KG1 (cell line): ENCODE measurements at regions not wholly inside any gene's neighbourhood (a gene's known extent, or its start where the extent isn't known, plus 50 kb on each side); places are given as distances from the start of the nearest gene placed in this dataset.

Experiments
- DNase-seq: peaks from one replicate; lab custom pipeline; 2025; lab: John Stamatoyannopoulos, UW

GRCh38 chr18:78677483-78678317 lies 301.9 kb upstream of the SALL3 start:
- DNase-seq, result no peak

GRCh38 chr18:78678318-78678695 lies 301.3 kb upstream of the SALL3 start:
- DNase-seq, result no peak

- DNase-seq, result no peak
These were observed 300.6 kb upstream of the SALL3 start for GRCh38 chr18:78679031-78679430.

GRCh38 chr18:78679613-78680260 lies 299.9 kb upstream of the SALL3 start:
- DNase-seq, result no peak

GRCh38 chr18:78681396-78681795 lies 298.2 kb upstream of the SALL3 start:
- no peak for DNase-seq

- DNase-seq, result no peak
These were observed 297.7 kb upstream of the SALL3 start for GRCh38 chr18:78681934-78682333.

GRCh38 chr18:78682716-78683115 lies 296.9 kb upstream of the SALL3 start:
- DNase-seq, result no peak

- no peak for DNase-seq
These were observed 296.2 kb upstream of the SALL3 start for GRCh38 chr18:78683191-78684010.

GRCh38 chr18:78685250-78685979 lies 294.2 kb upstream of the SALL3 start:
- DNase-seq, result no peak

- no peak for DNase-seq
These were observed 293.6 kb upstream of the SALL3 start for GRCh38 chr18:78685980-78686530.

GRCh38 chr18:78686976-78687685 lies 292.5 kb upstream of the SALL3 start:
- no peak for DNase-seq

- no peak for DNase-seq
These were observed 291.9 kb upstream of the SALL3 start for GRCh38 chr18:78687736-78688135.

- DNase-seq, result no peak
These were observed 291.4 kb upstream of the SALL3 start for GRCh38 chr18:78688249-78688648.

- no peak for DNase-seq
These were observed 290.7 kb upstream of the SALL3 start for GRCh38 chr18:78688916-78689315.

- no peak for DNase-seq
These were observed 290.0 kb upstream of the SALL3 start for GRCh38 chr18:78689606-78690005.

GRCh38 chr18:78692105-78692504 lies 287.5 kb upstream of the SALL3 start:
- no peak for DNase-seq

GRCh38 chr18:78693429-78693828 lies 286.2 kb upstream of the SALL3 start:
- no peak for DNase-seq

- no peak for DNase-seq
These were observed 282.8 kb upstream of the SALL3 start for GRCh38 chr18:78696698-78697435.

- DNase-seq, result no peak
These were observed 282.2 kb upstream of the SALL3 start for GRCh38 chr18:78697446-78697845.

- DNase-seq, result no peak
These were observed 280.7 kb upstream of the SALL3 start for GRCh38 chr18:78698914-78699313.
